C4-2B (cell line): ENCODE measurements at regions not wholly inside any gene's neighbourhood (a gene's known extent, or its start where the extent isn't known, plus 50 kb on each side); places are given as distances from the start of the nearest gene placed in this dataset.

Experiments used
- CTCF ChIP-seq: fragments of 450-650 bp; conservative IDR thresholded peaks from 2 replicates; pipeline ENCODE4 v1.5.1; 2017; ENCODE audit warnings: mild to moderate bottlenecking
- ZFX ChIP-seq: fragments of 450-650 bp; IDR thresholded peaks from 2 replicates; pipeline ENCODE4 v1.6.1; 2017

- TF ChIP-seq CTCF (no peak), ZFX (no peak)
These were observed 115.0 kb upstream of the TPRG1 start for GRCh38 chr3:189056646-189057335.
